Mesendoderm (in vitro differentiated cells): ENCODE measurements at regions not wholly inside any gene's neighbourhood (a gene's known extent, or its start where the extent isn't known, plus 50 kb on each side); places are given as distances from the start of the nearest gene placed in this dataset.

ENCODE experiments used
- DNase-seq: peaks from one replicate; pipeline ENCODE4 v3.0.0; 2013
- H2AK5ac ChIP-seq: 2 replicates; pipeline ENCODE4 v1.6.1; 2013; ENCODE audit warnings: low read length, inconsistent platforms
- H2BK120ac ChIP-seq: 2 replicates; pipeline ENCODE4 v1.6.1; 2013; ENCODE audit warnings: low read depth, mild to moderate bottlenecking, low read length, moderate library complexity, mixed read lengths
- H2BK15ac ChIP-seq: replicated peaks from 2 replicates; pipeline ENCODE4 v1.6.1; 2013; ENCODE audit warnings: low read depth, mild to moderate bottlenecking, moderate library complexity
- H2BK5ac ChIP-seq: 2 replicates; pipeline ENCODE4 v1.6.1; 2013; ENCODE audit warnings: low read length, inconsistent platforms
- H3K18ac ChIP-seq: 2 replicates; pipeline ENCODE4 v1.6.1; 2013; ENCODE audit warnings: mild to moderate bottlenecking, low read length, mixed read lengths
- H3K23ac ChIP-seq: one replicate; pipeline ENCODE4 v1.6.1; 2013; ENCODE audit warnings: low read length
- H3K27ac ChIP-seq: 2 replicates; pipeline ENCODE4 v1.5.1; 2013; ENCODE audit warnings: low read depth, mild to moderate bottlenecking, inconsistent platforms, low read length, moderate library complexity
- H3K27me3 ChIP-seq: 2 replicates; pipeline ENCODE4 v1.6.1; 2013; ENCODE audit warnings: low read length, control low read depth, mild to moderate bottlenecking, inconsistent platforms; ENCODE audit not compliant: insufficient read depth, poor library complexity
- H3K36me3 ChIP-seq: 2 replicates; pipeline ENCODE4 v1.6.1; 2013; ENCODE audit warnings: low read length, inconsistent platforms; ENCODE audit not compliant: control insufficient read depth, insufficient read depth
- H3K4ac ChIP-seq: one replicate; pipeline ENCODE4 v1.6.1; 2013; ENCODE audit warnings: low read depth, mild to moderate bottlenecking, low read length, moderate library complexity
- H3K4me1 ChIP-seq: 2 replicates; pipeline ENCODE4 v1.6.1; 2013; ENCODE audit warnings: low read depth, low read length, inconsistent platforms; ENCODE audit not compliant: control insufficient read depth
- H3K4me2 ChIP-seq: 2 replicates; pipeline ENCODE4 v1.6.1; 2013; ENCODE audit warnings: low read length
- H3K4me3 ChIP-seq: 2 replicates; pipeline ENCODE4 v1.5.1; 2013; ENCODE audit warnings: mild to moderate bottlenecking, low read length
- H3K56ac ChIP-seq: one replicate; pipeline ENCODE4 v1.6.1; 2013; ENCODE audit warnings: low read length
- H3K79me1 ChIP-seq: 2 replicates; pipeline ENCODE4 v1.6.1; 2013; ENCODE audit warnings: low read length, inconsistent platforms
- H3K79me2 ChIP-seq: 2 replicates; pipeline ENCODE4 v1.6.1; 2013; ENCODE audit warnings: mild to moderate bottlenecking, low read length; ENCODE audit not compliant: control insufficient read depth, insufficient read depth
- H3K9ac ChIP-seq: 2 replicates; pipeline ENCODE4 v1.6.1; 2013; ENCODE audit warnings: low read length, inconsistent platforms
- H4K5ac ChIP-seq: one replicate; pipeline ENCODE4 v1.6.1; 2013; ENCODE audit warnings: low read length
- H4K8ac ChIP-seq: one replicate; pipeline ENCODE4 v1.6.1; 2013; ENCODE audit warnings: low read depth, mild to moderate bottlenecking, control low read depth, low read length, moderate library complexity
- WGBS: extraction: QIAGEN DNeasy Blood & Tissue Kit; methylation state at CpG from one replicate; pipeline ENCODE4 v1.1.7; 2013; ENCODE audit warnings: low lambda C conversion rate, missing lambda C conversion rate; ENCODE audit not compliant: insufficient coverage; ENCODE audit errors: extremely low coverage; 5-methylcytosine and 5-hydroxymethylcytosine counted together

DNA sequence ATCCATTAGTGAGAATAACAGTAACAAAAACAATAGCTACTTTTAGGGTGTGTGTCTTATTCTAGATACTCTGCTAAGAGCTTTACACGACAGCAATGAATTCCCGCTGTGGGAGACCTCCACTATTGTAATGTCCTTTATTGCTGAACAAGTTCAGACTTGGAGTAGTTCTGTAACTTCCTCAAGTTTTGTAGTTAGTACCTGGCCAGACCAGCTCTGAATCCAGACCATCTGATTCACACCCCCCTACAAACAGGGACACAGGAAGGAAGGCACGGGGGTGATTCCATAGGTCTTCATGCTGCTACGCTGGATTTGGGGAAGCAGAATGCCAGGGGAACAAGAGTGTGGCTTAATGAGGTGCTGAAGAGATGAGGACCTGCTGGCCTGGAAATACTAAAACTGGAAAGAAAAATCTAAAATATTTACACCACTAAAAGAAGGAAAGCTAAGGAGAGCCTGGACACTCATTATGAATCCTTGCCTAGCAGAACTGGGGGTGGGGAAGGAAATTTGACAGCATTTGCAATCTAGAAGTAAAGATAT is 194.6 kb upstream of the TMEM72 start:
- Histone ChIP-seq H2BK120ac (no peak overlapping the region), H3K56ac (no peak overlapping the region), H3K36me3 (no peaks in the 10 kb centered on the region), H3K18ac (no peak overlapping the region), H2BK5ac (no peak overlapping the region), H3K27me3 (no peaks in the 10 kb centered on the region), H4K8ac (no peak overlapping the region), H3K23ac (no peak overlapping the region), H3K9ac (no peak overlapping the region), H2AK5ac (no peak overlapping the region), H3K4ac (no peak overlapping the region), H4K5ac (no peak overlapping the region), H3K27ac (no peak overlapping the region), H3K4me1 (no peaks in the 10 kb centered on the region), H3K4me3 (no peak overlapping the region), H3K79me2 (no peaks in the 10 kb centered on the region), H3K79me1 (no peaks in the 10 kb centered on the region), H2BK15ac (no peak overlapping the region), H3K4me2 (no peak overlapping the region)
- no CpG with 5 or more reads among the region's 4 CpGs for WGBS
- no peak for DNase-seq

DNA sequence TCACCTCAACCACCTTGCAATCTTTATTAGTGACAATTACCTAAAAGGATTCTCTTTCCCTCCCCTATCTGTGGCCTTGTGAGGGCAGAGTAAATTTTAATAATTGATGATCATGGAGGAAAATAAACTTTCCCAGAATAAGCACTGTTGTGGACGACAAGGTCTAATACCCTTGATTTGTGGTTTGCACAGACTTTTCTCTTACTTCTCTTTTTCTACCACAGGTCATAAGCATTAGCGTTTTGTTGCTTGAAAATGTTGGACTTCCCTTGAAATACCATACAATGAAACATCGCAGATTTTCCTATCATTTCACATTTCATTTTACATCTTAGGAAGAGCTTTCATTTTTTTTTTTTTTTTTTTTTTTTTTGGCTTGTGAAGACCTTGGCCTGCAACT is 188.1 kb upstream of the TMEM72 start:
- Histone ChIP-seq H3K79me1 (no peaks in the 10 kb centered on the region), H3K4me3 (no peak overlapping the region), H3K56ac (no peak overlapping the region), H3K27me3 (no peaks in the 10 kb centered on the region), H3K27ac (no peak overlapping the region), H2BK120ac (no peak overlapping the region), H3K23ac (no peak overlapping the region), H4K5ac (no peak overlapping the region), H3K4me1 (no peaks in the 10 kb centered on the region), H3K9ac (no peak overlapping the region), H3K4me2 (no peak overlapping the region), H2BK15ac (no peak overlapping the region), H4K8ac (no peak overlapping the region), H3K36me3 (no peaks in the 10 kb centered on the region), H2BK5ac (no peak overlapping the region), H3K4ac (no peak overlapping the region), H3K18ac (no peak overlapping the region), H3K79me2 (no peaks in the 10 kb centered on the region), H2AK5ac (no peak overlapping the region)
- WGBS: no CpG with 5 or more reads among the region's 3 CpGs
- DNase-seq: no peak

- no peak for DNase-seq
- Histone ChIP-seq H4K5ac (no peak overlapping the region), H3K4me2 (no peak overlapping the region), H3K4me3 (no peak overlapping the region), H3K18ac (no peak overlapping the region), H3K23ac (no peak overlapping the region), H3K4ac (no peak overlapping the region), H3K79me1 (no peaks in the 10 kb centered on the region), H3K79me2 (no peaks in the 10 kb centered on the region), H2AK5ac (no peak overlapping the region), H3K36me3 (no peaks in the 10 kb centered on the region), H2BK15ac (no peak overlapping the region), H4K8ac (no peak overlapping the region), H2BK120ac (no peak overlapping the region), H3K4me1 (no peaks in the 10 kb centered on the region), H3K27me3 (no peaks in the 10 kb centered on the region), H3K27ac (no peak overlapping the region), H3K56ac (no peak overlapping the region), H3K9ac (no peak overlapping the region), H2BK5ac (no peak overlapping the region)
- no CpG with 5 or more reads among the region's 7 CpGs for WGBS
Measured at GRCh38 chr10:44723619-44724325, 187.4 kb upstream of the TMEM72 start.

GRCh38 chr10:44724415-44725174 is 186.5 kb upstream of the TMEM72 start:
- Histone ChIP-seq H3K79me1 (no peaks in the 10 kb centered on the region), H3K27ac (no peak overlapping the region), H2AK5ac (no peak overlapping the region), H3K23ac (no peak overlapping the region), H4K5ac (no peak overlapping the region), H4K8ac (no peak overlapping the region), H3K56ac (no peak overlapping the region), H3K18ac (no peak overlapping the region), H3K79me2 (no peaks in the 10 kb centered on the region), H2BK120ac (no peak overlapping the region), H3K9ac (no peak overlapping the region), H3K27me3 (no peaks in the 10 kb centered on the region), H3K36me3 (no peaks in the 10 kb centered on the region), H2BK5ac (no peak overlapping the region), H3K4me3 (no peak overlapping the region), H3K4me2 (no peak overlapping the region), H2BK15ac (no peak overlapping the region), H3K4ac (no peak overlapping the region), H3K4me1 (no peaks in the 10 kb centered on the region)
- peak; percentile 30 for DNase-seq
- no CpG with 5 or more reads among the region's 6 CpGs for WGBS

DNA sequence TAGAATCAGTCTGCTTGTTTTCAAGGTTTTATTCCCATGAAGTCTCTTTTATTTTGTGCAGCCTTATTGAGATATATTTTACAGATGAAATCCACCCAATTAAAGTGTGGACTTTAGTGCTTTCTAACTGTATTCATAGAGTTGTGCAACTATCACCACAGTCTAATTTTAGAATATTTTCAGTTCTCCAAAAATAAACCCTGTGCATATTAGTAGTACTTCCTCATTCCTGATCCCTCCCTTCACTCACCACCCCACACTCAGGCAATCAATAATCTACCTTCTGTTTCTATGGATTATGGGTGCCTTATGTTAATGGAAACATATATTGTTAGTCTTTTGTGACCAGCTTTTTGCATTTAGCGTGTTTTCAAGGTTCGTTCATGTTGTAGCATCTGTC is 185.7 kb upstream of the TMEM72 start:
- Histone ChIP-seq H3K4me3 (no peak overlapping the region), H3K27me3 (no peaks in the 10 kb centered on the region), H3K27ac (no peak overlapping the region), H2AK5ac (no peak overlapping the region), H3K79me2 (no peaks in the 10 kb centered on the region), H3K4me1 (no peaks in the 10 kb centered on the region), H2BK15ac (no peak overlapping the region), H3K79me1 (no peaks in the 10 kb centered on the region), H3K9ac (no peak overlapping the region), H3K18ac (no peak overlapping the region), H4K5ac (no peak overlapping the region), H4K8ac (no peak overlapping the region), H3K4me2 (no peak overlapping the region), H3K56ac (no peak overlapping the region), H2BK5ac (no peak overlapping the region), H2BK120ac (no peak overlapping the region), H3K23ac (no peak overlapping the region), H3K4ac (no peak overlapping the region), H3K36me3 (no peaks in the 10 kb centered on the region)
- no peak for DNase-seq
- WGBS: no CpG with 5 or more reads among the region's 2 CpGs
